B cell (primary cell): ENCODE measurements at regions not wholly inside any gene's neighbourhood (a gene's known extent, or its start where the extent isn't known, plus 50 kb on each side); places are given as distances from the start of the nearest gene placed in this dataset.

Source experiments
- CTCF ChIP-seq: fragments of 200-600 bp; IDR thresholded peaks from one replicate; pipeline ENCODE4 v1.8.0; 2022; ENCODE audit warnings: antibody characterized with exemption, mild to moderate bottlenecking
- EZH2 ChIP-seq: IDR thresholded peaks from 2 replicates; pipeline ENCODE4 v1.6.1; 2012; ENCODE audit warnings: borderline replicate concordance, low read depth, mild to moderate bottlenecking, moderate library complexity, low read length; ENCODE audit not compliant: insufficient read depth, poor library complexity, severe bottlenecking

- TF ChIP-seq EZH2: no peak
- no peak for TF ChIP-seq CTCF
These were observed 1426.4 kb downstream of the PCDH9 start for GRCh38 chr13:65803530-65804392.
